Glomerular visceral epithelial cell (primary cell): ENCODE measurements at regions not wholly inside any gene's neighbourhood (a gene's known extent, or its start where the extent isn't known, plus 50 kb on each side); places are given as distances from the start of the nearest gene placed in this dataset.

ENCODE experiments used
- DNase-seq: peaks from one replicate; pipeline ENCODE4 v3.0.0-alpha.2; 2016; ENCODE audit errors: extremely low spot score

DNA sequence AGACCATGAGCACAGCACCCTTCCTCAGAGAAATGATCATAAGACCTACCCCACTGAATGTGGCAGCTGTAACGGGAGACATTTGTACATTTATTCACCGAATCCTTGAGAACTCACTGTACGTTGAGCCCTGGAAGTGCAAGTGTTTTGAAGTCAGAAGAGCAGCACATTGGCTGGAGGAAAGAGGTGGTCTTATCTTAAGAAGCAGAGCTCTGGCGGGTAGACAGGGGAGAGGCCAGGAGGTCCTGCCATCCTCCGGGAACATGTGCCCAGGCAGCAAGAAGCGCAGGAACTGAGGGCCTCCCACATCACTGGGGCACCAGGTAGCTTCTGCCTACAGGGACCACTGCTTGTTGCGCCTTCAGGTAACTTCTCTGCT is 169.2 kb upstream of the IRF2BP2 start:
- DNase-seq = no peak

DNA sequence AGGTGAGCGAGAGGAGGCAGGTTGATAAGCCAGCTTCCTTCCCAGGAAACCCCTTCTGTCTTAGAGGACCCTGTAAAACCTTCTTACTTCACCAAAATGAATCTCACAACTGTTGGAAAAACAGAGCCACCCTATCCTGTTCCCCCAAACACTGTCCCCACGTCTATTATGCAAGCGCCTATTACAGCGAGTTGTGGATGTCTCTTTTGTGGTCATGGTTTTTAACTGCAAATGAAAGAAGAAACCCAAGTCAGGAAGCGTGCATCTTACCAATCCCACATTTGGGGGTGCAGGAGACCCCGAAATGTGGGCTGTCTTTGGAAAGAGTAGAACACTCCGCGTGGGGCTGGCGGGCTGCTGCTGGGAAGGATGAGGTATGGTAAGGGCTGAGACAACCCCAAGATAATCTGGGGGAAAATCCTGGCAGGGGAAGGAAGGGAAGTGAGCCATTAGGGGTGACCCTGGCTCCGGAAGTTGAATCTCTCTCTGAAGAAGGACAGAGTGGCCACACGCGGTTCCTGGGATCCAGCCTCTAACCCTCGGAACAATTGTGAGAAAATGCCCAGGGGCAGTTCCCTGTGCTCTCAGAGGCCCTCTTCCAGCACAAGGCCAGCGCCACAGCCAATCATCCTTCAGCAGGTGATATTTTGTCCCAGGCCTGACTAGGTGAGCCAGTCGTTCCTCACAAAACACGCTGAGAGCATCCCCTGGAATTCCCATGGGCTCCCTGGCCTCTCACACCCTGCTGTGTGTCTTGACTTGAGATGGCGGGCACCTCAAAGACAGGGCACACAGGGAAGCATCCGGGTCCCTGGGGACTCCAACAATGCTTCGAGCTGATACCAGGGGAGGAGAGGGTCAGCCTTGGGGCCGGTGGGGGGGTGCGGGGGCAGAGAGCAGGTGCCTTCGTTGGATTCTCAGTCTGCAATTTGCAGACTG is 168.5 kb upstream of the IRF2BP2 start:
- no peak for DNase-seq

- no peak for DNase-seq
Measured at GRCh38 chr1:234777856-234778220, 167.9 kb upstream of the IRF2BP2 start.

DNA sequence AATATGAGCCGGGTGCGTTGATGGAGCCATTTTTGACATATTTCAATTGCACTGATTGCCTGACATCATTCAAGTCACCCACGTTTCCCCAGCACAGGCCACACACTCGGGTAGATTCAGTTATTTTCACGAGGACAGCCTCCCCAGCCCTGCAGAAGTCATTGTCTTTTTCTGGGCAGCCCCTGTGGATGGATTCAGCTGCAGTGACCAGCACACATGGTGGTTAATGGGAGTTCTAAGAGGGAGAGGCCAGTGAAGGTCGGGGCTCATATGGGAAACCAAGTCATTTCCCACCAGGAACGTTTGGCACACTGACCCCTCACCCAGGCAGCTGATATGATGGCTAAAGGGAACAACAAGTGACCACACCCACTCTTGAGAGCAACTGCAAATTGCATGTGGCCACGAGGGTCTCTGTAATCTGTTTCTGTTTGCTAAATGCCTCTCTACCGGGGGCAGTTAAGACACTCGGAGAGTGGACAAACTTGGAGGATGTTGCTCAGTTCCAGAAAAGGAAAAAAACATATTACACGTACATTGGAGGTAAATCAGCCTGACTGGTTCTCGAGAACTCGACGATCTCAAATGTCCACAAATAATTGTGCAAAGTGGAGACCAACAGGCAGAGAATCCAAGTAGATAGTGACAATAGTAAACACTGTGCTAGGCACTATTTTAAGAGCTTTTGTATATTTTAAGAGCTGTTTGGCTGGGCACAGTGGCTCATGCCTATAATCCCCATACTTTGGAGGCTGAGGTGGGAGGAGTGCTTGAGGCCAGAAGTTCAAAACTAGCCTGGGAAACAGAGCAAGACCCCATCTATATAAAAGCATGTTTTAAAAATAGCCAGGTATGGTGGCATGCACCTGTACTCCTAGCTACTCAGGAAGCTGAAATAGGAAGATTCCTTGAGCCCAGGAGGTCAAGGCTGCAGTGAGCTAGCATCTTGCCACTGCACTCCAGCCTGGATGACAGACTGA is 167.2 kb upstream of the IRF2BP2 start:
- DNase-seq = no peak

DNA sequence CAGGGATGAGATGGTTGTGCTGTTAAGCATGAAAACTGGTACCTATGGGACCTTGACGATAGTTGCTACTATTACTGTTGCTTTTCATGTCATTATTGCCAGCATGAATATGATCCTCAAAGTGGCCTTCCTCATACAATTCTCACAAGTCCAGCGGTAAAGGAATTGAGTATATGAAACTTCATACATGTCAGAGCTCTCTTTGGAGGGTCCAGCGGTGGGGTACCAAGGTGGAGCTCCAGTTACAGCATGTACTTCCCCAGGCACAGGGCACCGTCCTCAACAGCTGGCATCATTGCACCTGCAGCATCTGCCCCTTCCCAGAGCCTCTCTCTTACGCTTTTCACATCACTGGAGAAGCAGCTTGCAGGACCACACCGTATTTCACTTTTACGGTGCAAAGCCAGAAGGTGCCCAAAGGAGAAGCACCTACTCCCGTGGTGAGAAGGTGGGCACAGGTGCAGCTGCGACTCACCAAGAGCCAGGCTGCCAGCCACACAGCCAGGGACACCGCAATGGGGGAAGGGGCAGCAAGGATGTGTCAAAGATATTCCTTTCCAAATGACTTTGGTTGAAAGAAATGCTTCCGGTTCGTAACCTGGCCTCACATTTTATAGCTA is 166.4 kb upstream of the IRF2BP2 start:
- DNase-seq = no peak

DNA sequence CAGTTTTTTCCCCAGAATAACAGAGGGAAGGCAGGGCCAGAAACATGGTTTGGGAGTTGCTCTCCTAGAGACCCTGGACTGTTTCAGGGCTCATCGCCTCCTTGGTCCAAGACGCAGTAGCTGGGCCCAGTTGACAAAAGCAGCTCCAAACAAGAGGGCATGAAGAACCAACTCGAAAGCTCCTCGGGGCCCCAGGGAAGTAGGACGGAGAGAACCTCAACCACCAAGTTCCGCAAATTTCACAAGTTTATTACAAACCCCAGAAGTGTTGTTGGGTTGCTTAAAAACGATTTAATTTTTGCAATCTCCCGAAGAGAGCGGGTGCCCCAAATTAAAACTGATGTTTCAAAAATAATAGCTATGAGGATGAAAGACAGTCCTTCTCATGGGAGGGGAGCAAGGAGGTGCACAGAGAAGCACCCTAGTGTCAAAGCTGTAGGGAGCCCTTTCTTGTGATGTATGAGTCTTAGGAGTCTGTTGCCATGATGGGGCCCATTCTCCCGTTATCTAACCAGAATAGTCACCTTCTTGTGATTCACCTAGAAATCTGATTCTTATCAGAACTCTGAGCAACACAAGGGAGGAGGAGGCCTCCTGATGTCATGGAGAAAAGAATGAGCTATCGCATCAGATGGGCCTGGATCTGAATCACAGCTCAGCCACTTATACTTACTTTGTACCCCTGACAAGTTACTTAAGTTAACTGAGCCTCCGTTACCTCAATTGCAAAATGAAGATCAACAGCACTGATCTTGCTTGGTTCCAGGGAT is 165.7 kb upstream of the IRF2BP2 start:
- DNase-seq = no peak

DNA sequence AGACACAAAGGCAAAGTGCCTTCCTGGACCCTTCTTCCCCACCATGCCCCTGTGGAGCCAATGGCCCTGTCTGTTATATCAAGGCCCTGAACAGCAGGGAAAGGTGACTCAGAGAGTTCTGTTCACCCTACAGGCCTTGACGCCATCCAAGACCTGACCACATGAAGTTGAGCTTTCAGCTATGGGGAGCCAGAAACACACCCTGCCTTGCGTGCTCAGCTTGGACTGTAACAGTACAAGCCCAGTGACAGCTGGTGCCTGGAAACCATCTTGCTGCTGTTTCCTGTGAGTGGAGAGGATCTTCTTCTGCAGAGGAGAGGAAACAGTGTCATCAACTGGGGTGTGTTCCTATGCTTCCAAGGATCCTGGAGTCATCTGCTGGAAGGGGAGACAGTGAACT is 165.0 kb upstream of the IRF2BP2 start:
- no peak for DNase-seq

DNA sequence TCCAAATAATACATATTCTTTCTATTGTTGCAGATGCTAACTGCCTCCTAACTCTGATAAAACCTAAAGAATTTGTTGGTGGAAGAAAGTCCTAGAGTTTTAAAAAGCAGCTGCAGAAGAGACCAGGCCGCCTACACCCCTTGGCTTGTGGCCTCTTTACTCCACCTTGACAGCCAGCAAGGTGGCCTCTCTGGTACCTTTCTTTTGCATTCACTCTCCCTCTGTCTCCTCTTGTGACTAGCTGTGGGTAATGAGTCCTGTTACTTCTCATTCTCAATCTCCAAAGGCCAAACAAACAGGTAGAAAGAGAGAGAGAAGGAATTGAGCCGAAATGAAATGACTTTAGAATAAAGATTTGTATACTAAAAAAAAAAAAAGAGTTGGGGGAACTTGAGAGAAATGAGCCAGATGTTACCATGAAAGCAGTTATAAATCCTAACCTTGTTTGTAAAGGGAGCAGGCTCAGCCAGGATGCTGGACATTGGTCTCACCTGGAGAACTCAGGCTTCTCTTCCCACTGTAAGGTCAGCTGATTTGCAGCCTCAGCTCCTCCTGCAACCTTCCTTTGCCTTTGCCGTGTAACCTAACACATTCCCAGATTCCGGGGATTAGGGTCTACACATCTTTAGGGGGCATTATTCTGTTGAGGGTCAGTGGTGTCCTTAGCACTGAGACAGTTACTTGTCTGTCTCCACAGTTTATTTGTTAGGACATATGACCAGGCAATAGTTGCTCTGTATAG is 164.1 kb upstream of the IRF2BP2 start:
- no peak for DNase-seq

GRCh38 chr1:234772345-234773147 is 162.6 kb upstream of the IRF2BP2 start:
- peak; percentile 98 for DNase-seq

DNA sequence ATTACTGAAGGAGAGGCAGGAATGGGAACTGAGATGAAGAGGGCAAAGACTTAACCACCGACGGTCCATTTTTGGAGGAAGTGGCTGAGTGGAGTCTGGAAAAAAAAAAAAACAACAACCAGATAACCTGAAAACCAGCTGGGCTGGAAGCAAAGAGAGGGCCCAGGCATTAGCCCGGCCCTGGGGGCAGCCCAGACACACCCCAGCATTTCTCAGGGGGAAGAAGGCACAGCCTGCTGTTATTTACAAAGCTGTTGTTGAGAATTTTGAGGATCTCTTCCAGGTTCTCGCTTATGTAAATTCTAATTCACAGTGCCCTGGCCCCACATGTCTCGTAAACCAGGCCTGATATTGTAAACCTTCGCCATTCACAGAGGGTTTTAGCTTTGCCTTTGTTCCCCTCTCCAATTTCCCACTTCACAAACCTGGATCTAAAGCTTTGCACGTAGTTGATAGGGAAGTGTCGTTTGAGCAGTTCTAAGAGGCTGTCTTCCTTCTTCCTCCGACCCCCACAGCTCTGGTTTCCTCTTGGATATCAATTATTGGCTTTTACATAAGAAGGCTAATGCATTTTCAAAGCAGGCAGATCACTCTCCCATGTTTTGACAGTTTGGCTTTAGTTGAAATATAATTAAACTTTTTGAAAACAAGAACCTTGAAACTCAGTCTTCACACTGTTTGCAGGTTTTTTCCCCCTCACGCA is 161.8 kb upstream of the IRF2BP2 start:
- no peak for DNase-seq

DNA sequence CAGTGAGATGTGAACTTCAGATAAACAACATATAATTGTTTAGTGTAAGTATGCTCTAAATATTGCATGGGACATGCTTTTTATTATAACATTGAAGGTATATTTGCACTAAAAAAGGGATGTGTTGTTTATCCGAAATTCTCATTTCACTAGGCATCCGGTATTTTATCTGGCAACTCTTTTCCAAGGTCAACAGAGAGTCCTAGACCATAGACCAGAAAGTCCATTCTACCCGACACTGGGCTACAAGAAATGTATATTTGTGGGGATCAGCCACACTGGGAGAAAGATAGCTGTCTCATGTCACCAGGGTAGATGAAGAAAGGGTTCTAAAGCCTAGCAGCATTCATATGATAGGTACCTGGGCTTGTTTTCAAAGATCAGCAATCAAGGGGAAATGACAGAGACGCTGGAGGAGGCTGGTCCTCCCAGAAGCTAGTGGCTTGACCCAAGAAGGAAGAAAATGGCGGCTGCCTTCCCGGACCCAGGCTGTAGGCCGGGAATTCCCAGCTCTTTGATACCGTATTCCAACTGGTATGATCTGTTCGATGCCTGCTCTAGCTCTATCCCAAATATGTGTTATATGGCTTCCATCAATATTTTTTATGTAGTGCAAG is 161.1 kb upstream of the IRF2BP2 start:
- DNase-seq = no peak

GRCh38 chr1:234769986-234770795 is 160.2 kb upstream of the IRF2BP2 start:
- DNase-seq = no peak

DNA sequence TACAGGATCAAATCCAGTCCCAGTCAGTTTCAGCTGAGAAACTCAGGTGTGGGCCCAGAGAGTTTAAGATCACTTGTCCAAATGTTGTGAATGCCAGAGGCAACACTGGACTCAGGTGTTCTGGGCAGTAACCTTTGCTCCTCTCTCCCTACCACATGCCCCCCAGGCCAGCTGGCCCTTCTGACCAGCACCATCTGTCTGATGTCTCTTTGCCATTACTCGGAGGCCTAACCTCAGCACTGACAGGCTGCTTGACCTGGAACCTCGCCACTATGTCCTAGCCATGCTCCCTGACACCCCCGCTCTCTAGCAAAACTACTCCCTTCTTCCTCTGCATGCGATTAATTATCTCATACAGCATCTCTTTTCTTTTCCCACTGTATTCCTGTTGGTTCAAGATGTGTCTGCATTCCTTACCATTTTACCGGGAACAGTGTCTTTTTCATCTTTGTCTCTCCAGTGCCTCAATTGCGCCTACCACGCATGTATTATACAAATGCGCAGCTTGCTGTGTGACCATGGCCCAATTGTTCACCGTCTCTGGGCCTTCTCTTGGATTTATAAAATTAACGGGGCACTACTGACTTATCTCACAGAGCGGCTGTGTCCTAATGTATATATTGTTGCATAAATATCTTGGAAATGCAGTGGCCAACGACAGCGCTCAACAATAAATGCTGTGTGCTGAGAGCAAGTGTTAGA is 159.5 kb upstream of the IRF2BP2 start:
- no peak for DNase-seq

DNA sequence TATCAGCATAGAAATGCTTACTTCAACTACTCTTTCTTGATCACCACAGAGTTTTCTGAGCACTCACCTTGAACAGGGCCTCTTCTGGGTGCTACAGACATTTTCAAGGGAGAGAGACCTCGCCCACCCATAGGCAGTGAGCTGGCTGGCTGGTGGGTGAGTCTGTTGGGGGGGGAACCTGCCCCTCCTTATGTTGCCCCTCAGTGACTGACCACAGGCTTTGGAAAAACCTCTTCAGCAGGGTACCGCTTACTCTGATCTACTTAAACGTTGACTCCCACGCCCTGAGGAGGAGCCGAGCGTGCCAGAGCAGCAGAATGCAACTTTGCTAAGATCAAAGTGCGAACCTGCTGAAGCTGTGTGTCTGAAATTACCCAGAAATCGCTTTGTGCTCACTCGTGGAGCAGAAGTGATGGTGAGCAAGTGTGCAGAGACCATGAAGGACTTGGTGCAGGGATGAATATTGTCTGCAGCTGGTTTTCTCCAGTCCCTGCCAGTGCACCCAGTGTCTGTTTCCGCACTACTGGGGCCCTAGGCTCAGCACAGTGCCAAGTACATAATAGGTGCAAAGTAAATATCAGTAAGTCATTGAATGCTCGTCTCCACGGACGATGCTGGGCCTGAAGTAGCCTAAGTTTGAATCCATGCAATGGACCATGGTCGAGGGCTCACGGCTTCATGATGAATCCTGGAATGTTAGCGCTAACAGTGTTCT is 158.7 kb upstream of the IRF2BP2 start:
- DNase-seq = no peak

DNA sequence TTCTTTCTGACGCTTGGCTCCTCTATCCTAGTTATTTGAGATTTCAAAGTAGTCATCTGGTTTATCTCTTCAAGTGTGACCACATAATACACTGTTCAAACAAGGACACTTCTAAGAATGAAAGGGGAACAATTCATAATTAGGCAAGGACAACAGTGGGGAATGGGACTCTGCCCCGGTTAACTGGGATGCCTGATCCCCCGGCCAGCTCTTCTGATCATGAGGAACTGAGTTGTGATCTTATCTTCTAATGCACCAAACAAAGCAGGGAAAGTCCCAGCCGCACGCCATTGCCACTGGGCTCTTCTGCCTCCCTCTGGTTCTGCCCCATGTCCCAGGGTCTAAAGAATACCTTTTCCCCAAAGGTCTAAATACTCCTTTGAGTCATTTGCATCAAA is 158.2 kb upstream of the IRF2BP2 start:
- DNase-seq = no peak

DNA sequence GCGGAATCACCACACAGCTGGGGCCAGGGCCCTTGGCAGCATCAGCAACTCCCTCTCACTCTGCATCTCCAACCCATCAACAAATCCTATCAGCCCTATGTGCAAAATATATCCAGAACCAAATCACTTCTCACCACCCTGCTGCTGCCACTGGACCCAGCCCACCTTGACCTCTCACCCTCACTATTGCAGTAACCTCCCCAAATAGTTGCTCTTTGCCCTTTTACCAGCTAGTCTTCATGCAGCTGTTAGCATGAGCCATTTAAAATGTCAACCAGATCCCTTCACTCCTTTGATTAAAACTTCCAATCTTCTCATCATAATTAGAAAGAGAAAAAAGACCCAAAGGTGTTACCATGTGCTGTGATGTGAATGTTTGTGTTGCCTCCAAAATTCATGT is 155.7 kb upstream of the IRF2BP2 start:
- no peak for DNase-seq

GRCh38 chr1:234765181-234765580 is 155.2 kb upstream of the IRF2BP2 start:
- no peak for DNase-seq
